Epithelial cell of proximal tubule (primary cell): ENCODE measurements at regions not wholly inside any gene's neighbourhood (a gene's known extent, or its start where the extent isn't known, plus 50 kb on each side); places are given as distances from the start of the nearest gene placed in this dataset.

Source experiments
- DNase-seq: peaks from one replicate; pipeline ENCODE4 v3.0.0-alpha.2; 2011; ENCODE audit warnings: low read depth
- H3K4me3 ChIP-seq: 2 replicates; pipeline ENCODE4 v1.5.1; 2011; ENCODE audit warnings: low read depth, mild to moderate bottlenecking, low read length
- TF ChIP-seq, protein P1 (sequence below): conservative IDR thresholded peaks from 2 replicates; pipeline ENCODE4 v1.5.1; 2012; ENCODE audit warnings: low read depth, mild to moderate bottlenecking, low read length

DNA sequence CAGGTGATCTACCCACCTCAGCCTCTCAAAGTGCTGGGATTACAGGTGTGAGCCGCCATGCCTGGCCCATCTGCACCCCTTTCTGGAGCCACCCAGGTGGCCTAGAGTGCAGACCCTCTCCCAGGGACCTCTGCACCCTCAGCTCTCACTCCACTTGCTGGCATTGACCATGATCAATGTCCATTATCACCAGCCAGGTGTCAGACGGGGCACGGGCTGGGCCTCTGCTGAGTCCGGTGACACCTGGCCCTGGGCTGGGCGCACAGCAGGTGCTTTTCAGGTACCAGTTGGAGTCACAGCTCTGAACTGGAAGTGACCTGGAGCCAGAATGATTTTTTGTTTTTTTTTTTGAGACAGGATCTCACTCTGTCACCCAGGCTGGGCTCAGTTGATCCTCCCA, 91.8 kb upstream of the PMEPA1 start:
- DNase-seq = no peak
- TF ChIP-seq, protein P1, sequence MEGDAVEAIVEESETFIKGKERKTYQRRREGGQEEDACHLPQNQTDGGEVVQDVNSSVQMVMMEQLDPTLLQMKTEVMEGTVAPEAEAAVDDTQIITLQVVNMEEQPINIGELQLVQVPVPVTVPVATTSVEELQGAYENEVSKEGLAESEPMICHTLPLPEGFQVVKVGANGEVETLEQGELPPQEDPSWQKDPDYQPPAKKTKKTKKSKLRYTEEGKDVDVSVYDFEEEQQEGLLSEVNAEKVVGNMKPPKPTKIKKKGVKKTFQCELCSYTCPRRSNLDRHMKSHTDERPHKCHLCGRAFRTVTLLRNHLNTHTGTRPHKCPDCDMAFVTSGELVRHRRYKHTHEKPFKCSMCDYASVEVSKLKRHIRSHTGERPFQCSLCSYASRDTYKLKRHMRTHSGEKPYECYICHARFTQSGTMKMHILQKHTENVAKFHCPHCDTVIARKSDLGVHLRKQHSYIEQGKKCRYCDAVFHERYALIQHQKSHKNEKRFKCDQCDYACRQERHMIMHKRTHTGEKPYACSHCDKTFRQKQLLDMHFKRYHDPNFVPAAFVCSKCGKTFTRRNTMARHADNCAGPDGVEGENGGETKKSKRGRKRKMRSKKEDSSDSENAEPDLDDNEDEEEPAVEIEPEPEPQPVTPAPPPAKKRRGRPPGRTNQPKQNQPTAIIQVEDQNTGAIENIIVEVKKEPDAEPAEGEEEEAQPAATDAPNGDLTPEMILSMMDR = no peak

DNA sequence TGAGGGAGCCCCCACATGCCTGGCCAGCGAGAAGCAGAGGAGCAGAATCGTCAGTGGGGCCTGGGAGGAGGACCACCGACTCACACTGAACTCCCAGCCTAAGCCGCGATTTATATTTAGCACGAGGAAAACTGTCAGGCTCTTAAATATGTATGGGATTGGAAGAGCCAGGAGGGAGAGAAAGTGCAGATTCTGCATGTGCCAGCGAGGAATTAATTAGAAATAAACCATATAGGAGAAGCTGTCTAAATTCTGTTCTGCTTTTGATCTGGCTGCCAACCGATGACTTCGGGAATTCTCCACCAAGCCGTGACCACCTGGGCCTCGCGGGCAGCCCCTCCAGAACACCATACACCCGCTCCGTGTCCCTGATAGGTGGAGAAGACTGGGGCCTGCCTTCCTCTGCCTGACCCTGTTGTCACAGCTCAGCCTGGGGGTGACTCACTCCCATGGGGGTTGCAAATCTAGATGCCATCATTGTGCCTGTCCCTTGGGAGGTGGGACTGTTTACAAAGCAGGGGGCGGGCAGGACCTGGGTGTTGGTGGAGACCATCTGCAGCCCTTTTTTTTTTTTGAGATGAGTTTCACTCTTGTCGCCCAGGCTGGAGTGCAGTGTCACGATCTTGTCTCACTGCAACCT, 91.1 kb upstream of the PMEPA1 start:
- TF ChIP-seq, protein P1 = no peak
- no peak for DNase-seq
- H3K4me3 ChIP-seq = no peak overlapping the region

More for the DNA sequence above, 91.8 kb upstream of the PMEPA1 start:
- H3K4me3 ChIP-seq = no peak overlapping the region

DNA sequence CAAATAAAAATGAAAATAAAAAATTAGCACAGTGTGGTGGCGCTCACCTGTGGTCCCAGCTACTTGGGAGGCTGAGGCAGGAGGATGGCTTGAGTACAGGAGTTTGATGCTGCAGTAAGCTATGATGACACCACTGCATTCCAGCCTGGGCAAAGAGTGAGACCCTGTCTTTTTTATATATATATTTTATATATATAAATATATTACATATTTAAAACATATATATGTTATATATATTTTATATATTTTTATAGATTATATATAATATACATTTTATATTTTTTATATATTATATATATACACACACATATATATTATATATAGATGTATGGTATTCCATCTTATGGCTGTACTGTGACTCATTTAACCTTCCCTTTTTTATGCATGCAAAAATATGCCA, 87.6 kb upstream of the PMEPA1 start:
- TF ChIP-seq, protein P1 = no peak
- DNase-seq = no peak
- no peak overlapping the region for H3K4me3 ChIP-seq

DNA sequence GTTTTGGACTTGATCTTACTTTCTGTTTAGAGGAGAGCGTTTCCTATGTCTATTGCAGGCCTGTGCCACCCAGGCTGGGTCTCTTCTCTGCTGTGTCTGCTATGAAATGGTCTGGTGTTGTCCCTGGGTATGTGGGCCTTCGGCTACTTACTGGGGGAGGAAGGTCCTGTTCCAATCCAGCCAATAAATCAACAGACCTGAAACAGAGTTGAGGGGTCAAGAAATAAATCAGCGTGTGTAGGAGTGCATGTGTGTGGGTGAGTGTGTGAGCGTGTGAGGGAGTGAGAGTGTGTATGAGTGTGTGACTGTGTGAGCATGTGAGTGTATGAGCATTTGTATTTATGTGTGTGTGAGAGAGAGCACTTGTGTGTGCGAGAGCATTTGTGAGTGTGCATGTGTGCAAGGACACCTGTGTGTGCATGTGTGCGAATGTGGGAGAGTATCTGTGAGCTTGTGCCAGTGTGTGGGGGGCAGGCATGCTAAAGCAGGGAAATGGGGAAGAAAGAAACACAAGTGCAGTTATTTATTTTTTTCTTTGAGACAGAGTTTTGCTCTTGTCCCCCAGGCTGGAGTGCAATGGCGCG, 86.3 kb upstream of the PMEPA1 start:
- DNase-seq = no peak
- TF ChIP-seq, protein P1 = no peak
- H3K4me3 ChIP-seq = no peak overlapping the region

DNA sequence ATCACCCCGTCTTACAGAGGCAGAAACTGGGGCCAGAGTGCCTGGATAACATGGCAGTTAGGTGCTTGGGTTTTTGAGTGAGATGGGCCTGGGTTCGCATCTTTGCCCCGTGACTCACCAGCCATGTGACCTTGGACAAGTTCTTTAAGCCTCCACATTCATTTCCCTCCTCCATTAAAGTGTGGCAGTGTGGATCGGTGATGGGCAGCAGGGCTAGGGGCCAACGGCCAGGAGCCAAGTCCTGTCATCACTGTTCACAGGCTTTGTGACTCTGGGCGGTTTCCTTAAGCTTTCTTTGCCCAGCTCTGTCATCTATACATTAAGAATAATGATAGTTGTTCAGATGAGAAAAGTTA, 85.5 kb upstream of the PMEPA1 start:
- H3K4me3 ChIP-seq = no peak overlapping the region
- DNase-seq = no peak
- TF ChIP-seq, protein P1 = no peak

DNA sequence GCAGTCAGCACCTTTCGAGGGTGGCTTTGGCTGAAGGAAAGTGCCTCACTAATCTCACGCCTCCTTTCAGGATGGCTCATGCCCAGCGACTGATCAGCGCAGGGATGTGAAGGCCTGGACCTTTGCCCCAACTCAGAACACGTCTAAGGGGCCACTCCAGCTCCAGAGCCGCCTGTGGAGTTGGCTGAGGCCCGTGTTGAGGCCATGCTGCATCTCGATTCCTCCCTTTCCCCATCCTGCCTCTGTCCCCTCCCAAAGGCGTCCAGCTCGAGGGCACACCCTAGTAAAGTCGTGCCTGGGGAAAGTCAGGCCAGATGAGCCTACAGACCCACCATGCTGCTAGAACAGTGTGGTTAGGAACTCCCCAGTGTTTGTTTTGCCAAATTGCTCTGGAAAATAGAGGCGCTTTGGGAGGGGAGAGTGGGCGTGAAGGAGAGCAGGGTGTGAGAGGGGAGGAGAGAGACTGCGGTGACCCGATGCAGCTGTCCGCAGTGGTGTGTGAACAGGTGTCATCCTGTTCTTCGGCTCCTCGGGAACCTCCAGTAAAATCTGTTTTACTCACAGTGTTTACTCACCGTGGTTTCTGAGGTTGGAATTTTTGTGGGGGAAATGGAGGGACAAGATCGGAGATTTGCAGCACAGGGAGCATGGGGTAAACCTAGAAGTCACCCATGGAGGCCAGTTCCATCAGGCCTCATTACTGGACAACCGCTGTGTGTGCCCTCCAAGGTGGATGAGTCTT, 85.0 kb upstream of the PMEPA1 start:
- TF ChIP-seq, protein P1 = no peak
- DNase-seq = no peak
- no peak overlapping the region for H3K4me3 ChIP-seq
